Activated CD4-positive, alpha-beta T cell treated with anti-CD3 and anti-CD28 coated beads for 48 hours (primary cell): ENCODE measurements at regions not wholly inside any gene's neighbourhood (a gene's known extent, or its start where the extent isn't known, plus 50 kb on each side); places are given as distances from the start of the nearest gene placed in this dataset.

Experiments
- DNase-seq: peaks from one replicate; pipeline ENCODE4 v3.0.0-alpha.2; 2020

DNA sequence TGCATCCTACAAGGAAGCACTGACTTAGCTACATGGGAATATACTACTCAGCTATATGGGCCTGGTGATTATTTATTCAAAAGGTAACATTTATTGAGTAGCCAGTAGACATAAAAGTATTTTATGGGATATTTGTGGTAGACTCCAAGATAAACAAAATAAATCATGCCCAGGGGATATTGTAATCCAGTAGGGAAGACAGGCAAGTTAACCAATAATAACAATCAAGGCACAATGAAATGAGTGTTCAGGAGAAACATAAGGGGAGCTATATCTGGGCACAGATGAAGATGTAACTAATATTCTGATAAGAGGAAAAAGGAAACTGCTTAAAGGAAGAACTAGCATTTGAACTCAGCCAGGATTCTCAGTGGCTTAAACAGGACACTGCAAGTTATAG is 161.4 kb upstream of the MTNR1B start:
- DNase-seq = no peak

DNA sequence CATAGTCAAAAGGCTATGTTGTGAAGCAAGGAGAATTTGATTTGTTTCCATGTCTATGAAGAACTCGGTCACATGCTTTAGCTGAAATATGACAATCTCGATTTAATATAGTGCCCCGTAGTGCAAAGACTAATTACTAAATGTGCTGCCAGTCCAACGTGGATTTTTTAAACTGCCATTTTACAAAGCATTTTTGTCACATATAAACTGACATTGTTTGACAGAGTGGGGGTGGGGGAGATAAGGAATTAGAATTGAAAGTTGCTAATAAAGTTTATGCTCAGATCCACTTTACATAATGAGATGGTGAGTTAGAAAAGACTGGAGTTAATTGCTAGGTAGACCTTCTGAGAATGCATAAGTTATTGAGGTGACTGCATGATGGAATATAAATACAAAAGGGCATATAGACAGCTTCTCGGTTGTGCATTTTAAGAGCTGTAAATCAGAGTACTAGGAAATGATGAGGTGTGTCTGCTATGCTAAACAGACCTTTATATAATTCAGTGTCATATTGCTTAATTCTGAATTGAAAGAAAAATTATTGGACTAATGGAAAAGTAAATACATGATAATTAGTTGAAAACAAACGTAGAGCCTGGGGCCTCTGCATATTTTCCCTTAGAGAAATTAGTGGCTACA is 158.9 kb upstream of the MTNR1B start:
- no peak for DNase-seq

DNA sequence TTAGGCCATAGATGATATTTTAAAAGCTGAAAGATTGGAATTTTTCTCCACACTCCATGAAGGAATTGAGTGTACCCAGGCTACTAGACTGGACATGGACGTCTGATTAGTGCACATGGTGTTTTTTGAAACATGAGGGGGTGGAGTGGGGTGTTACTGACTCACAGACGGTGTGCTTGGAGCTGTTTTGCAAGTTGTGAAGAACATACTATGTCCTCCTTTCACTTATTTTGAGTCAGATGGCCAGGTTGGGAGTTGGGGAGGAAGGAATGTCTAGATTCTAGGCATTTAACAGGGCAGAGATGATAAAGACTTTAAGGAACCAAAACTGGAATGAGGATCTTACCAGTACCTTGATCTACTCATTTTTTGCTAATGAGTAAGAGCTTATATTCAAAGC is 158.1 kb upstream of the MTNR1B start:
- DNase-seq = no peak

DNA sequence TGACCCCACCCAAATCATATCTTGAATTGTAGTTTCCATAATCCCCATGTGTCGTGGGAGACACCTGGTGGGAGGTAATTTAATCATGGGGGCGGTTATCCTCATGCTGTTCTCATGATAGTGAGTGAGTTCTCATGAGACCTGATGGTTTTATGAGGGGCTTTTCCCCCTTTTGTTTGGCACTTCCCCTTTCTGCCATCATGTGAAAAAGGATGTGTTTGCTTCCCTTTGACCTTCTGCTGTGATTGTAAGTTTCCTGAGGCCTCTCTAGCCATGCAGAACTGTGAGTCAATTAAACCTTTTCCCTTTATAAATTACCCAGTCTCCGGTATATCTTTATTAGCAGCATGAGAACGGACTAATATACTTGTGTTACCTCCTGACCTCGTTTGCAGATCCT is 156.6 kb upstream of the MTNR1B start:
- no peak for DNase-seq

DNA sequence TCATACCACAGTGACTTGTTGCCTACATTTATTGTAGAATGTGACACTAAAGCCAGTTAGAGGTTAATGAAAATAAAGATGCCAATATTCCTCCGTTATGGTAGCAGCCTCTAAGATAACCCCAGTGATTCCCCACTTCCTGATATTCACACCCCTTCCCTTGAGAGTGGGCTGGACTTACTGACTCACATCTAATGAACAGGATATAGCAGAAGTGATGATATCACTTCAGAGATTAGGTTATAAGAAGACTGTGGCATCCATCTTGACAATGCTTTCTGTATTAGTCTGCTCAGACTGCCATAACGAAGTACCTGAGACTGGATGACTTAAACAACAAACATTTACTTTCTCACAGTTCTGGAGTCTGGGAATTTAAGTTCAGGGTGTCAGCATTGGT is 149.6 kb upstream of the MTNR1B start:
- no peak for DNase-seq

DNA sequence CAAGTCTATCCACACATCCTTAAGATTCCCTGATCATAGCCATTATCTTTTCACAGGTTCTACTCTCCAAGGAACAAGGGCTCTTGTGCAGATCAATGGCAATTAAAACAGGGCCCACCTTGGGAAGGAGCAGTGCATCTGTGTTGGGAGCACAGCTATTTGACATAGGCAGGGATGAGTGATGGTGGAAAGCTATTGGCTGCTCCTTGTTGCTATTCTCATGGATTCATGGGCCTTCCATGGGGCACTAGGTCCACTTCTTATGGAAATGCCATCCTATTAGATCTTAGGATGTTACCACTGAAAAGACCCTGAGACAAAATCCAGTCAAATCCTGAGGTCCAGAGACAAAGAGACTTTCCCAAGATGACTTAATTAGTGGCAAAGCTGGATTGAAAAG is 148.6 kb upstream of the MTNR1B start:
- no peak for DNase-seq

DNA sequence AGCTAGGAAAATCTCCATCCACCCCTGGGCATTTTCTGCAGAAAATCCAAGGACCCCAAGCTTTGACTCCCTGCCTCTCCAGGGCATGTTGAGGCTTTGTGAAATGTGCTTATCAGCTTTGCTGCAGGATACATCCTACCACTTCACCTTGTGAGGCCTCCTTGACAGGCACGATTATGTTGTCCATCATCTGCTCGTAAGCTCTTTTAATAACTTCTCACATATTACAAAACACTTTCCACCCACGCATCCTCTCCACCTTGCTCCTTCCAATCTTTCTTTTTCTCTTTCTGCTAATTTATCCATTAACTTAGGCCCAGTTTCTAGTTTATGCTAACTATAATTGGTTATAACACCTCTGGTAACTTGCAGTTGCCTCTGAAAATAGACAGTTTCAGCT is 147.0 kb upstream of the MTNR1B start:
- no peak for DNase-seq

DNA sequence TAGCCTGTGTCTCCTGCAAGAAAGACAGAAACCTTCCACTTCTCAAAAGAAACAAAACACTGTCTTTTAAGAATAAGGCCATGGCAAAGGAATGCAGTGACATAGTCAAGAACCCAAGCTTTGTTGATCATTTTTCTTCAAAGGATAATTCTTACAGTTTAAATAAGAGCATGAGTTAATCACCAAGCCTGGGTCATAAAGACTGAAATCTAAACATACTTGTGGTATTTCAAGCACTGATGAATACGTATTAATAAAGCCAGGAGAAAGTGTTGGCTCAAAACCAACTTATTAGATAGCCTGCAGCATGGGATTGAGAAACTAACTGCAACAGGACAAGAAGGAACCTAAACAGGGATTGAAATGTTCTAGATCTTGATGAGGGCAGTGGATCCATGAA is 143.3 kb upstream of the MTNR1B start:
- DNase-seq = no peak

DNA sequence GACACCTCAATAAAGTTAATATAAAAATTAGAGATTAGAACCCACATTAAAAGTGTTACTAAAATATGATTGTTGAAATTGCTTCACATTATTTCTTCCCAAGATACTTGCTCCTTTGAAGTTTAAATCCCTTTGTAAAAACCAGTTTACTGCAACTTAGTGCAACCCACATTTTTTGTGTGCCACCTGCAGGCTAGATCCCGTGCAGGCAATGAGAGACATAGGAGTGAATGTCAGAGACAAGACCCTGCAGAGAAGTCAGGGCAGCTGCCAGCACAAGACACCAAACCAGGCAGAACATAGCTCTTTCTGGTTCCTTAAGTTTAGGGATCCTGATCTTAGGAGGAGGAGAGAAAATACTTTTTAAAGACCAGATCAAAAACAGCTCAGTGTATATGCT is 142.8 kb upstream of the MTNR1B start:
- DNase-seq = no peak

DNA sequence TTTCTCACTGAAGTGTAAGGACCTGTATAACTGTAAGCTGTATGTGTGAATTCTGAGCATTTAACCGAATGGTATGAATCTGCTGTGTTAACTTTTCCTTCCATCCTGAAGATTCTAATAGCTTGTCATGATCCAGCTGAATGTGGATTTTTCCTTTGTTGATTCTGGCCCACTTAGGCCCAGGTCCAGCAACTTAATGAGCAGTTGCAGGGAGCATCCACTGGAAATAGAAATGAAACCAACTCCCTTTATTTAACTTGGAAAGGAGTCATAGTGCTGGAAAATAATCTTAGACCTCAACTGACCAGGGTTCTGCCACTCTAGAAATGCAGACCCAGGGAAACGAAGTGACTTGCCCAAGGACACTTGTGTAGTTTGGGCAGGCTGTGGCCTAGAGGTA is 142.3 kb upstream of the MTNR1B start:
- no peak for DNase-seq

DNA sequence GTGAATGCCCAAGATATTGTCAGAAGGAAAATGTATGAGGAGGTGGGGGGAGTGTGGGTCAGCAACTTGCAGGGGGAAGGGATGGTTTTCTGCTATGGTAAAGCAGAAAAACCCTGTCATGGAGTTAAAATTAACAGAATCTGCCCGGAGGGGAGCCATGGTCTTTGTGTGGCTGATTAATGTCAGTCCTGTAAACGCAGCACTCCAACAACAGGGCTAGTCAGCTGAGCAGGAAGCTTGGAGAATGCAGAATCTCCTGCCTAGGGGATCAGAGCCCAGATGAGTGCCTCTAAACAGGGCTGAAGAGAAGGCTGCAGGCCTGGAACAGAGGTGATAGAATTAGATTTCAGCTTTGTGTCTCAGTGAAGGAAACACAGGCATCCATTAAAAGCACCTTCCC is 140.9 kb upstream of the MTNR1B start:
- no peak for DNase-seq

DNA sequence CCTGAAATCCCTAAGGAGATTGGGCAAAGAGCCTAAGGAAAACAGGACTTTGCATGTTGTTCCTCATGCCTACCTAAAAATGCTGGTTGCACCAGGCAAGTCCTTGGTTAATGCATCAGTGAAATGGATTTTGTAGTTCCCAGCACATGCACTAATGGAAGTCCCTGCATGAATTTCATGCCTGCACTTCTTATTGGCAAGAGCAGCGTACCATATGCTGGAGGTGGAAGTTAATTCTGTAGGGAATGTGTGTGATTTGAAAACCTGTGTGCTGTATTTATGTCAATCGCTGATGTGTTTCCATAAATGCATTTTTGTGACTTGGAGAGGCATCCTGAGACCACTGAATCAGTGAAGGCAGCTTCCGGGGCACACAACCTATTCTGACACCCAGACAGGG is 140.3 kb upstream of the MTNR1B start:
- no peak for DNase-seq

DNA sequence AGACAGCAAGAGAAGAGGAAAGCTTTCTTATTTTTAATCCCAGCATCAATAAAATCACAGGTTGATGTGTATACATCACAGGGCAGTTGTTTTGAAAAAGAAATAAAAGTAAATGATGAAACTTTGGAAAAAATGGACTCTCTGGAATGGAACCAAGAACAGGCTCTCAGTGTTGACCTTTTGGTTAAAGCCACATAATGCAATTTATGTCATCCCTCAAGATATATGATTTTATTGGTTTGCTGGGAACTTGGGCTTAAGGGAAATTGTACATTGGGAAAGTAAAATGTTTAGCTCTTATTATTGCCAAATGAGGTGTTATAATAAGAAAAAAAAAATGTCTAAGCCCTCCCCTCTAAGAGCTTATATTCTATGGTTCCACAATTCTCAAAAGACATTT is 139.8 kb upstream of the MTNR1B start:
- DNase-seq = no peak

DNA sequence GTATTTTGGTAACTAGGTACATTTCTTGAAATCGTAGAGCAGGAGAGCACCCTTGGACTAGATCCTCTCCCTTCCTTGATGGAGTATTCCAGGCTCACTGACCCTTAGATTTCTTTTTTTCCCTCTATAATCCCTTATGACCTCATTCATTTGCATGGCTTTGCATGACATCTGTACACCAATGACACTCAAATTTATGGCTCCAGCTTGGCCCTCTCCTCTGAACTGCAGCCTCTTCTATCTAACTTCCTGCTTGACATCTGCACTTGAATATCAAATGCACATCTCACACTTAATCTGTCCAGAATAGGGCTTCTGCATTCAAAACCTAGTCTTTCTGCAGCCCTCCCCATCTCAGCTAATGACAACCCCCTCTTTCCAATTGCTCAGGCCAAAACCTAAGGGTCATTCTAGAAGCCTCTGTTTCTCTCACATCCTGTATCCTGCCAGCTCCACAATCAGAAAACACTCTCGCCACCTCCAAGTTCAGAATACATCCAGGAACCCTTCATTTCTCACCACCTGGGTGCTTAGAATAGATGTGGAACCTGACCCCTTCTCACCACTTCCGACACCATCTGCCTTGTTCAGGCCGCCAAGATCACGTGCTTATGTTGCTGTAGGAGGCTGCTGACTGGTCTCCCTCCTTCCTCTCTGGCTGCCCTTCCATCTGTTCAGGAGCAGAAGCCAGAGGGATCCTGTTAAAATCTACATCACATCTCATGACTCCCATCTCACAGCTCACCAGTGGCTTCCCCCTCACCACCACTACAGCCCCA is 138.9 kb upstream of the MTNR1B start:
- DNase-seq = no peak

DNA sequence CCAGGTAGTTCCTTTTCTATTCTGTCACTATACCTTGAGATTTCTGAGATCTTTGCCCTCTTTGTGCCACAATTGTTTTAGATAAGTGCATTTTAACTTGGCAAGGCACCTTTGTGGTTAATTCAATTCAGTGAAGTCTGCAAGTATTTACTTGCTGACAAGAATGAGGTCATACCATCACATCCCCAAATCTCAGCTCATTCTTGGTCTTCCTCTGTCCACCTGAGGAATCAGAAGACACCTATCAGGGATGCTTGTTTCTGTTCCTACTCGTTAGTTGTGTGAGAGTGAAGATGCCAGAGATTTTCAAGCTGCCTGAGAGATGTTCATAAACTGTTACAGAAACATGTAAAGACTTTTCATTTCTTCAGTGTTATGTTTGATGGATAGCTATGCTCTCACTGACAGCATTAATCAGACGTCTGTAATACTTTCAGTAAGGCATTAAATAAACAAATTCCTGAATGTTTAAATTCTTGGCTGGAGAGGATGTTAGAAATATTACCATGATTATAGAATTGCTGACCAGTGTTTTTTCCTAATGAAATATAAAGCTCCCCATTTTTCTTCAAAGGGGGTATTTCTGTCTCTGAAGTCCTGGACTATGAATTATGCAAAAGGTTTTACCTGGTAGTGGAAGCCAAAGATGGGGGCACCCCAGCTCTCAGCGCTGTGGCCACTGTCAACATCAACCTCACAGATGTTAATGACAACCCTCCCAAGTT is 135.0 kb upstream of the MTNR1B start:
- no peak for DNase-seq

DNA sequence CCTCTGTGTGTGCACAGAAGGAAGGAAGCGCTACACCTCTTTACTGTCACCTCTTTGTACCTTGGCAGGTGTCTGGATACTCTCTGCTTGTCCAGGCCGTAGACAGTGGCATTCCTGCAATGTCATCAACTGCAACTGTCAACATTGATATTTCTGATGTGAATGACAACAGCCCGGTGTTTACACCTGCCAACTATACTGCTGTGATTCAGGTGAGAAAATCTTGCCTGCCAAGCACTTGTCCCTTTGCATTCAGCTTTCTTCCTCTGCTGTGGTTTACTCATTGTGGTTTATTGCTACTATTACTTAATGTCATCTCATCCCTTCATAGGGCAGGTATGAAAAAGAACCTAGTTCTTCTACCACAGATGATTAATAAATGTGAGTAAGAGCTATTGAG is 131.9 kb upstream of the MTNR1B start:
- no peak for DNase-seq

DNA sequence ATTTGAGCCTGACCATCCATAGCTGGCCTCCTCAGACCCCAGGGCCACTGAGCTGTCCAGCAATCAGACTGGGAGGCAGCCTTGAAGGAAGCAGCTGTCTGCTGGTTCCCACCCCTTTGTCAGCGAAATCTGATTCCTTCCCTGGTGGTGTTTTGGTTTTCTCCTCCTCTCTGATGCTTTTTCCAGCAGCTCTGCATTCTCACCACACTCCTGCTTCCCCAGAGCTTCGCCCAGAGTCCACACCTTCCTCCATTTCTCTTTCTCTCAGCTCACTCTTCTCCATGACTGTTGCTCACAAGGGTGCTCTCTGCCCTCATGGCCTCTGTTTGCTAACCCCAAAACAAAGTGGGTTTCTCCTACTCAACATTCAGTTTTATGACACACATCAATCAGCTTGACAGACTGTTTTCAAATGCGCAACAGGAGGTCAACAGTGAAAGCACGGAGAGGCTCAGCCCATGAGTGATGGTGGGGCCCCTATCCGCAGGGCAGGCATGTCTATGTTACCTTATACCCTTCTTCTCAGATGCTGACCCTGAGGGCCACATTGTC is 130.6 kb upstream of the MTNR1B start:
- DNase-seq = no peak

DNA sequence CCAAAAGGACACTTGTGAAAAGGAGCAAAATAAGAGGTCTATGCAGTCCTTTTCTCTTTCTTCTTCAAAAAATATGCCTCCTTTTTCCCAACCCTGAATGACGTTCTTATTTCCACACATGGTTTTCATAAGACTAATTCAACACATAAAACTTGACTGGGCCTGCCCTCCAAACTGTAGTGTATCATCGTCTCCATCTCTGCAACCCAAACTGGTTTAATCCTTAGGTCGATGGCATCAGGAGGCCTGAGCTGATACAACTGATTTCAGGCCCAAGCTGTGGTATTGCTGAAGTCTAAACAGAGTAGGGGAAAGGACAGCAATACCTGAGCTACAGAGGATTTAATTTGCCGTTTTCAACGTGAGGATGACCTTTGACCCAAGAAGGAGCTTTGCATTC is 130.0 kb upstream of the MTNR1B start:
- no peak for DNase-seq

DNA sequence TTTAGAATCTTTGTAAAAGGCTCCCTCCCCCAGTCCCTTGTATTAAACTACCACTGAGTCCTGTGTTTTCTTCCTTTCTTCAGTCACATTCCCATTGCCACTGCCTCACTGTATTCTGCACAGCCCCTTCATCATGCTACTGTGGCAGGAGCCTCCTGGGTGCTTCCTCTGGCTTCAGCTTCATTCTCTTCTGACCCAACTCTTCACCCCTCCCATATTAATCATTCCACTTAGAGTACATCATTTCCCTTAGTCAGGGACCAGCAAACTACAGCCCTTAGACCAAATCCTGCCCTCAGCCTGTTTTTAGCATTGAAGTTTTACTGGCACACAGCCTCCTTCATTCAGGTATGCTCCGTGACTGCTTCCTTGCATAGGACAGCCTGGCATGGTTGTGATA is 127.7 kb upstream of the MTNR1B start:
- DNase-seq = no peak

DNA sequence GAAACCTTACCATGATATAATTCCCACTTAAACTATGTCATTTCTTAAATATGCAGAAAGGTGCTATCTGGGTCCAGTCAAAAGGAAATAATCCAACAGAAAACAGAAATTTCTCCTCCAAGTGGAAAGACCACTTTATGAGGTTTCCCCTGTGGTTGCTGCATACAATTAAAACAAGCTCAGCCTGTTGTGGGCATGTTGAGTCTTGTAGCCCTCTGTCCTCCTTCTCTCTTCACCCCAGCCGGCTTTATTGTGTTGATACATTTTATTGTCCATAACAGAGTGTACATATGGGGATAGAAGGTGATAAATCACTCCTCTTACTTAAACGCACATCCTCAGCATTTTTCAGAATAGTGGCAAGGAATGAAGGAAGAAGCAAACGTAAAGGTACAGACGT is 126.0 kb upstream of the MTNR1B start:
- DNase-seq = no peak

DNA sequence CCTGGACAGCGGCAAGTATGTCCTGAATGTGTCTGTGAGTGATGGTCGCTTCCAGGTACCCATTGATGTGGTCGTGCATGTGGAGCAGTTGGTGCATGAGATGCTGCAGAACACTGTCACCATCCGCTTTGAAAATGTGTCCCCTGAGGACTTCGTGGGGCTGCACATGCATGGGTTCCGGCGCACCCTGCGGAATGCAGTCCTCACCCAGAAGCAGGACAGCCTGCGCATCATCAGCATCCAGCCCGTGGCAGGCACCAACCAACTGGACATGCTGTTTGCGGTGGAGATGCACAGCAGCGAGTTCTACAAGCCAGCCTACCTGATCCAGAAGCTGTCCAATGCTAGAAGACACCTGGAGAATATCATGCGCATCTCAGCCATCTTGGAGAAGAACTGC is 125.3 kb upstream of the MTNR1B start:
- DNase-seq = no peak

DNA sequence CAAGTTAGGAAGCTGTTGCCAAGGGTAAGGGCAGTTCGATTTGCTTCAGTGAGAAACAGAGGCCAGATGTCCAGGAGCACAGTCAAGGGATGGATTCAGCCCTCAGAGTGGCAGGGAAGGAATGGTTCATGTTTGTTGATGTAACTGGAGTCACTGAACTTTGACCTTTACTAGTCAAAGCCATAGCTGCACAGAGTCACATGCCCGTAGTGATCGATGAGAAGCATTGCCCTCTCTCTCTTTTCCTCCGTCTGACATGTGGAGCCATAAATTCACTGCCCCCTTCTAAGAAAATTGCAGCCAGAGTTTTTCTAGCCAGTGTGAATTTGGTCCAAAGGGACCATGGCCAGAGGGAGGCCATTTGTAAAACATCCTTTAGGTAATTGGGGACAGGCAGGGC is 124.1 kb upstream of the MTNR1B start:
- DNase-seq = no peak

DNA sequence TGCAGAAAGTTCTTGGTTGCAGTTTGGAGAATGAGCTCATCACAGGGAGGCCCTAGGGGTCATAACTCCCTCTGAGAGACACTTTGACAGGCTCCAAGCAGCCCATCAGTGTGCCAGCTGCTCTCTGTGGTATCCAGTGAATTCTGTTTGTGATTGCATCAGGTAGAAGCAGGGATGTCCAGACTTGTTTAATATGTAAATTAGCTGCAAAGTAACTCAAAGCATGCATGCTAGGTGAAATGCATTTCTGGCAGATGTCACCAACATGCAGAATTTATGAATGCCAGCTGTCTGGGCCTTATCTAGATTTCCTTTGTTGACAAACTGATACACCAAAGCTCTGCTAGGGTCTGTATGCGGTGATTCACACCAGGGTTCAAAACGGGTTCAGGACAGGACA is 123.6 kb upstream of the MTNR1B start:
- no peak for DNase-seq

DNA sequence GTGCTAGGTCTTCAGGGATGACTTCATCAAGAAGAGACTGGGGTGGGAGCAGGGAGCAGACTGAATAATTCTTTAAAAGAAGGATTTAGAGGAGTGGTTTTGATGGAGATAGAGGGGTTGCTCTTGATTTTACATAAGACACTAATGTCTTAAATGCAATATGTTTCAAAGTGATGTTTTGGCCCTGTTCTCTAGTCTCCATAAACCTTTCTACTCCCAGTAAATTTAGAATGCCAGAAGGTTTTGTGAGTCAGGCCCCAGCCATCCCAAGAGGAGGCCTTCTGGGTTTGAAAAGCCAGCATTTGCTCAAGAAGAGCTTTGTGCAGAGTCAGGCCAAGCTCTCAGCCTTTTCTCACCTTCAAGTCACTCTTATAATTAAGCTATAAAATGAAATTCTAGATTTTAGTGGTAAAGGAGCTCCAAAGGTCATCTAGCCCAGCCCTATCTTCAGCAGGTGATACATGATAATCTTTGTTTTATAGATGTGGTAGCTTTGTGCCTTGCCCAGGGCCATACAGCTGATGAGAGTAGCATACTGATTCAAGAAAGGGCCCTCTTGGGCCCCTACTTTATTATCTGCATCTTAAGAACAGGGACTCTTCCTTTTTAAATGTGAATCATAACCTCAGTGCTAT is 122.8 kb upstream of the MTNR1B start:
- no peak for DNase-seq
